HG03280 (cell line): ENCODE measurements at regions not wholly inside any gene's neighbourhood (a gene's known extent, or its start where the extent isn't known, plus 50 kb on each side); places are given as distances from the start of the nearest gene placed in this dataset.

Source experiments
- ATAC-seq: cut with Tn5 transposase; IDR thresholded peaks from one replicate; pipeline ENCODE4 v1.9.1; 2021; ENCODE audit warnings: mild to moderate bottlenecking, moderate library complexity; ENCODE audit not compliant: unreplicated experiment

- ATAC-seq, result peak; percentile 41
Measured at GRCh38 chr21:10270211-10270610, 251.2 kb upstream of the TPTE start.

- peak; percentile 43 for ATAC-seq
Measured at GRCh38 chr21:10271666-10272207, 249.6 kb upstream of the TPTE start.

- peak; percentile 57 for ATAC-seq
Measured at GRCh38 chr21:10272216-10272615, 249.2 kb upstream of the TPTE start.

- ATAC-seq, result no peak
Measured at GRCh38 chr21:10273196-10273595, 248.2 kb upstream of the TPTE start.

GRCh38 chr21:10273794-10274338 is 247.5 kb upstream of the TPTE start:
- ATAC-seq, result peak; percentile 61
